ENCODE measurements at regions not wholly inside any gene's neighbourhood (a gene's known extent, or its start where the extent isn't known, plus 50 kb on each side); places are given as distances from the start of the nearest gene placed in this dataset.
"Not testable (repeated sequence)": the region's sequence is repeated elsewhere in the genome, so short reads cannot be mapped to it uniquely, and the experiment has no call there.

DNA sequence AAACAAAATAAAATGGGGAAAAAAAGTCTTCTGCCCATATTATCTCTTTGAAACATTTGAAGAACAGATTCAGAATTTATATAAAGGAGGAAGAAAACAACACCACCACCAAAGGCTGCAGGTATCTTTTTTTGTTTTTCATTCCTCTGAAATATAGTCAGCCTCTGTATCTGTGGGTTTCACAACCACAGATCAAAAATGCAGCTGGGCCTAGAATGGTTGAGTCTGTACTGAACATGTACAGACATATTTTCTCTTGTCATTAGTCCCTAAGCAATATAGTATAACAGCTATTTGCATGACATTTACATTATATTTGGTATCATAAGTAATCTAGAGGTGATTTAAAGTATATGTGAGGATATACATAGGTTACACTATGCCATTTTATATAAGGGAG lies 559.7 kb upstream of the LRRN3 start:
- no peak for DNase-seq

DNA sequence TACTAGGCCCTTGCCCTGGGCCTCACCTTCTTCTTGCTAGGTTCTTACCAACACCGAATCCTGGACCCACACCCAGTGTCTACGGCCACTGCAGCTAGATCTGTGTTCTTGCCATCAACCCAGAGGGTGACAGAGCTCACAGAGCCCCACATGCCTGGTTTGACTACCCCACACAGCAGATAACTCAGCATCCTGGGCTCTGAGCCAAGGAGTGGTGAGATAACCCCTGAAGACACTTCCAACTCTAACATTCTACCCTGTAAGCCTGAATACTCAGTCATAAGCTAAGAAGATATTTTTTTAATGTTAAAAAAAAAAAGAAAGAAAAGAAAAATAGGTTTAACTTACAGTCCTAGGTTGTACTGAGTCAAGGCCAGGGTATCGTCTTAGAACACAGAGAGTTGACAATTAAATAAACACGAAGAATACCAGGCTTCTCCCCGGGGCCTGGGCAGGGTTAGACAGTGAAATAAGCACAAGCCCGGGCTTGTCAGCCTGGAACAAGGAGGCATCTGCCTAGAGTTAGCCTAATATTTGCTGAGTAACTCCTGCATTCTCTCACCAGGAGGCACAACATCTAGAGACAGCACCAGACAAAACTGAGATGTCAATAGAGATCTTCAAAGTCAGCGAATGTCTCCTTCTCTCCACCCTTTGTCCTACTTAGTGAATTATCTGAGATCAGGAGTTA lies 556.5 kb upstream of the LRRN3 start:
- DNase-seq = no peak

DNA sequence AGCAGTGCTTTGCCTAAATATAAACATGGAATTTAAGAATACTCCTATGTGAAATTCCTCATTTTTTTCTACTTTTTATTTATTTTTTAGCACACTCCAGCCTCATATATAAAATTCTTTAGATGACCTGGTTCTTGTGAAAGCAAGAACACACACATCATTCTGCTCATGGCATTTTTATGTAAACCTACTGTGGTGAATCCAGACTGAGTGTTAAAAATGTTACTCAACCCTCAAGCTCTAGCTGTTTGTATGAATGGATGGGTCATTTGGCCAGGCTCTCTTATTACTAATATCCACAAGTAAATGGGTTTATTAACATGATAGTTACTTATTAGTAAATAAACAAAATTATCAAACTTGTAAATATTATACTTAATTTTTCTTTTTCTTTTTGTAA lies 551.7 kb upstream of the LRRN3 start:
- no peak for DNase-seq

DNA sequence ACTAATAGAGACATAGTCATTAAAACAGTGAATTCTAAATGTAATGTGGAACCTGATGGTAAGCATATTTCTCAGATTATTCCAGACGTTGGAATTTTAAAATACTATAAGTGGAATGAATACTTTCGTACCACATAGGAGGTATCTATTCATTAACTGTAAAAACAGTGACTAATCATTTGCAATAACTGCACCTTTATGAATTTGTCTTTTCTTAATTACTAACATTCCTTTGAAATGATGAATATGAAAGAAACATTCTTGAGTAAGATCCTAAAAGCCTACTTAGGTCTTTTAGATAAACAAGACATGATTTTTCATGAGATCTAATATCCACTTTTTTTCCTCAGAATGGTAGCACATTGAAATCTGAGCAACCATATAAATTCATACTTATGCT lies 549.0 kb upstream of the LRRN3 start:
- no peak for DNase-seq

DNA sequence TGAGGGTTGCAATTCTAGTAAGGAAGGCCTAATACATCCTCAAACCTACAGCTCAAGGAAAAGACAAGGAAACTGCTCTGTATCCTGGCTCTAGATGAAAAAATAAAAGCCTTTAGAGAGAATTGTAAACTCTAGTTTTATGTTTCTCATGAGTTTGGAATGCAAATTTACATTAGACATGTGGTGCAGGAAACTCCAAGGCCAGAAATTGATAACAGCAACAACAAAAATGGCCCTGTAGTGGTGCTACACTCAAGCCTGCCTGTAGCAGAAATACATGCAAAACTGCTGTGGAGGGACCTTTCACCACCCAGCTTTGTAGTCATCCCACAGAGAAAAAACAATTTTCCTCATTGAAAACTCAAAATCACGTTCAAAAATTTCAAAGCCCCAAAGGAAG lies 546.7 kb upstream of the LRRN3 start:
- DNase-seq = no peak

DNA sequence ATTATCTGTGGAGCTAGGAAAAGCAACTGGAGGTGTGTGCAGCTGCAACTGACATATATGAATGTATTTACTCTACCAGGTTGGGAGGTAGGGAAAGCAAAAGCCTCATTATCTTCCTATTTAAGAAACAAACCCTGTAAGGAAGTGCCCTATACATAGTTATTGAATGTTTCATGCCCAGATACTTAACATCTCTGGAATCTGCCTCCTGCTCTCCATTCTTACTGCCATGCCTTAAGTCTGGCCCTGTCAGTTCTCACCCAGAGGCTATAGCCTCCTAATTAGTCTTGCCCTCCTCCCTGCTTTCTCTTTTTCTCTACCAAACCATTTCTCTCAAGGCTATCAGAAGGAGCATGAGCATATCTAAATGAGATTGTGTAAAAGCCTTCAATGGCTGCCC lies 542.6 kb upstream of the LRRN3 start:
- DNase-seq = no peak

DNA sequence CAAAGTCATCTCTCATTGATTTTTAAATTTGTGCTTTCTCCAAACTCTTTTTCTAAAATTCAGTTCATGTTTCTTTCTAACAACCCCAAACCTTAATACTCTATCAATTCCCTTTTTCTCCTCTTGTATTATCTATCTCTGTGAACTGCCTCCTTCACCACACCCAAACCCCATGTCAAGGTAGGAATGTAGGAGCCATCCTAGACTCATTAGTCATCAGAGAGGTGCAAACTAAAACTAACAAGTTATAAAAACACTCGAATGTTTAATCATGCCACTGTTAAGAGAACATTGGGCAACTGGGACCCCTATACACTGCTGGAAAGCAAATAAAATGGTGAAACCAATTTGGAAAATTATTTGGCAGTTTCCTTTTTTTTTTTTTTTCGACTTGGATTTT lies 533.8 kb upstream of the LRRN3 start:
- no peak for DNase-seq

DNA sequence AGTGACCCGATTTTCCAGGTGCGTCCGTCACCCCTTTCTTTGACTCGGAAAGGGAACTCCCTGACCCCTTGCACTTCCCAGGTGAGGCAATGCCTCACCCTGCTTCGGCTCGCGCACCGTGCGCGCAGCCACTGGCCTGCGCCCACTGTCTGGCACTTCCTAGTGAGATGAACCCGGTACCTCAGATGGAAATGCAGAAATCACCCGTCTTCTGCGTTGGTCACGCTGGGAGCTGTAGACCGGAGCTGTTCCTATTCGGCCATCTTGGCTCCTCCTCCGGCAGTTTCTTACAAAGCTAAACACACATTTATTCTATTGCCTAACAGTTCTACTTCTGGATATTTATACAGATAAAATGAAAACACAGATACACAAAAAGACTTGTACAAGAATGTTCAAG lies 527.6 kb upstream of the LRRN3 start:
- DNase-seq = not testable (repeated sequence)

DNA sequence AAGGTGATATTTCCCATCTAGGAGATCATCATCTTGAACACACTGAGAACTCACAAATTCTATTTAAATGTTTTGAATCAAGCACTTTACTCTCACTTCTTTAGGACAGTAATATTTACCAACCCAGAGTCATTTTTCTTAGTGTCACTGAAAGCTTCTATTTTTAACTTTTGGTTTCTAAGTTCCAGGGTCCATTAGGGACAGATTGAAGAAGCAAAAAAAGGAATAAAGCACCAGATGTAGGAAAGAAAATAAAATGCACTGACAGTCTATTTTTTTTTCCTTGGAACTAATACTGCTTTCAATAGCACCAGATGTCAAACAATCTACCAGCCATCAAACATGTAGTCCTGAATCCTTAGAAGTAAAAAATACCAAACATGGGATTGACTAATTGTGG lies 526.7 kb upstream of the LRRN3 start:
- no peak for DNase-seq

DNA sequence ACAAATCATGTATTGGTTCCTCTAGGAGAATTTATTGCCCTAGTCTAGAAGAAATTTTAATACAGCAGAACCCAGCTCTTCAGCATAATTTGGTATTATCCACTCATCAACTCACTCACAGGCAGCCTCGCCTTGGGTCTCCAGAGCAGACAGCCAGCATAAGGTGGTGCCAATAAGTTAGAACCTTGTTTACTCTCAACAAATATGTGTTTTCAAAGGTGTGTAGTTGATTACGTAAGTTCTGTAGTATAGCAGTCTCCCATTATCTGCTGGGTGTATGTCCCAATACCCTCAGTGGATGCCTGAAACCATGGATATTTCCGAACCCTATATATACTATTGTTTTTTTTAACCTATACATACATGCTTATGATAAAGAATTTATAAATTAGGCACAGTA lies 522.5 kb upstream of the LRRN3 start:
- DNase-seq = no peak

DNA sequence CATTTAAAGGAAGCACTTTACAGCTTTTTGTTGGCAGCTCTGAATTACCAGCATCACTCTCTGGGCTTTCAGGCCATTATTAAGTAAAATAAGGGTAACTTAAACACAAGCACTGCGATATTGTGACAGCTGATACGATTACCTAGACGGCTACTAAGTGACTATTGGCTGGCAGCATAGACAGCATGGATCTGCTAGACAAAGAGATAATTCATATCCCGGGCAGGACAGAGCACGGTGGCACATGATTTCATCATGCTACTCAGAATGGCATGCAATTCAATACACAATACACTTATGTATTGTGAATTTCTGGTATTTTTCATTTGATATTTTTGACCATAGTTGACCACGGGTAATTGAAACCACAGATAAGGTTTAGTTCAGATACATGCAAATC lies 522.0 kb upstream of the LRRN3 start:
- DNase-seq = no peak

DNA sequence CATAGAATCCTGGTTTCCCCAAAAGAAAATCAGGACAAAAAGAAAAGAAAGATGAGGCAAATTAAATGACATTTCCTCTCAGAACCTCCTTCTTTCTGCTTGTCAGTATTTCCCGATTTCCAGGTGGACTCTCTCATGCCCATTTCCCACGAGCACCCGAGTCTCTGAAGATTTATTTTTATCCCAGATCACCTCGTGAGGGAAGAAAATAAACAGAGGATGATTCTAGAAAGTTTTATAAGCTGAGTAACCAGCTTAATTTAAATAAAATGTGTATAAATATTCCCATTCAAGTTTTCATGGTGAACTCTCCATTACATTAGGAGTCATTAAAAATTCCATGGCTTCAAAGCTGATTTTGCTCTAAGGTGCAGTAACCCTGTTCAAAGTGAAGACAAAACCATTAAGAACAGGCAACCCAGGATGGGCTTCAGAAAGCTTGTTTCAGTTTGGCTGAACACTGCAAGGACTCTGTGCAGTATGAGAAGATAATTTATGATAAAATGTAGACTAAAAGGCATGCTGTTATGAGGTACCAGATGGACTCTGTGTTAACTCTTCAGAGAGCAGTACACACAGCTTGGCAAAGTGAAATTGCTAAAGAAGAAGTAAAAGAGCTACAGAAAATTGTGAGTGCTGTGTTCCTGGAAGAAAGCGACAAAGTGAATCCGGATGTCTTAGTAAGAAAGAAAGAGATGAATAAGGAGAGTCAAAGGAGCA lies 521.3 kb upstream of the LRRN3 start:
- DNase-seq = no peak

DNA sequence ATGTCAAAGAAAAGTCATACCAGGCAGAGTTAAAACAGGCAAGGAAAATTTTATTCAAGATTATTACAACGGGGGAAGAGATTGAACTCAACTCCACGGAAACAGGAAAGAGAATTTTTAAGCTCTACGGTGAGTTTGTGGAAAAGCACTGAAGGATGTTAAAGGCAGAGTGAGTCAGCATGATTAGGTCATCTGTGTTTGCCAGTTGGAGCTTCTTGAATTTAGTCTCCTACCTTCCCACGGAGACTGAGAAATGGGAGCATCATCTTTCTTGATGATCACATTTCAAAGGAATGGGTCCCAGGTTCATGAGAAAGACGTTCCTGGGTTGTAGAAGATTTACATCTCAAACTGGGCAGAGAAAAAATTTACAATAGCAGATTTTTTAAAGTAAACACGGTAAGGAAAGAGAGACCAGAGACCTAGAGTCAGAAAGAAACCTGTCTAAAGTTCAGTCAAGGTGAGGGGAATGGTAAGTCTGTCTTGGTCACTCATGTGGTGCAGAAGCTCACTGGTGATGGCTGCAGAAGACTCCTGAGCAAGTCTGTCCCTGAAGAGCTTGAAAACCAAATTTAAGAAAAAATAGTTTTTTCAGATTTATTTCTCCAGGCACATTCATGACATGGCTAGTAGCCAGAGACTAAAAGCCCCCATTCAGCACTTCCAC lies 516.9 kb upstream of the LRRN3 start:
- peak; percentile 19 for DNase-seq

DNA sequence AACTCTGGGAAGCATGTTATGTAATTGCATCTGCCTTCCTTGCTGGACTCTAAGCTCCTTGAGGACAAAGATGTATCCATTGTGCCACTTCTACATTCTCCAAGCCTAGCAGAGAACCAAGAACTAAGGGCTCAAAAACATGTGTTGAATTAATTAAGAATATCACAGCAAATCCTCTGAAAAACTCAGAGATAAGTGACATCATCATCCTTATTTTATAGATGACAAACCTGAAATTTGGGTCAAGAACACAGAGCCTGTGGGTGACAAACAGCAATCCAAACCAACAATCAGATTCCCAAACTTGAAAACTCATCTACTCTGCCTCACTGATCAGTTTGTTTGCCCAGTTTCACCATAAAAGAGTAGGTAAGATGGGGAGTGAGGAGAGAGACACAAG lies 503.6 kb upstream of the LRRN3 start:
- DNase-seq = no peak

DNA sequence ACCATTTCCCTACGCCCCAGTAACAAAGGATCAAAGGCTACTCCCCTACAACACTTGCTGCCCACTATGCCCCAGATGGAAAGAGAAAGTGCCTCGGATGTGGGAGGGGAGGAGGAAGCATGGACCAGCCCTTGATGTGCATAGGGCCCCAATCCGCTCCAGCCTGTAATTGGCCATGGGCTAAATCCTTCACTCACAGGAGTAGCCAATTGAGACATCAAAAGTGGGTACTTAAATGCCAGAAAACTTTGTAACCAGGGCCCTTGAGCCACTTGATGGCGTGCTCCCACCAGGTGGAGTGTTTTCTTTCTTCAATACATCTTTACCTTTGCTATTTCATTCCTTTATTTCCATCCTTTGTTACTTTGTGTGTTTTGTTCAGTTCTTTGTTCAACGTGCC lies 500.5 kb upstream of the LRRN3 start:
- DNase-seq = no peak

DNA sequence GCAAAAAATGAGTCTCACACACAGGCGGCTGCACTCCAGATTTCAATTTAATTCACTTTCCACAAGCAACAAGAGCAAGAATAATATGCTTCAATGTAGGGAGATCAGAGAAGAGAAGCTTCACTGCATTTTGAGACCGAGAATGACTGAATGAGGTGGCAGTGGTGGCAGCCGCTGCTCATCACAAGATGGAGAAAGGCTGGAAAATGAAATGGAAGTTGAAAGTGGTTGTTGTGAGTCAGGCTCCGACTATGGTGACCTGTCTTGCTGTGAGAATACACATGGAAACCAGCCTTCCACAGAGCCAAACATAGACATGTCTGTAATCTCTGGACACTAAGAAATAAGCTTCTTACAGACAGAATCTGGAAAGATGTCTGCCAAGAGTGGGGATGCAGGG lies 499.6 kb upstream of the LRRN3 start:
- DNase-seq = no peak

DNA sequence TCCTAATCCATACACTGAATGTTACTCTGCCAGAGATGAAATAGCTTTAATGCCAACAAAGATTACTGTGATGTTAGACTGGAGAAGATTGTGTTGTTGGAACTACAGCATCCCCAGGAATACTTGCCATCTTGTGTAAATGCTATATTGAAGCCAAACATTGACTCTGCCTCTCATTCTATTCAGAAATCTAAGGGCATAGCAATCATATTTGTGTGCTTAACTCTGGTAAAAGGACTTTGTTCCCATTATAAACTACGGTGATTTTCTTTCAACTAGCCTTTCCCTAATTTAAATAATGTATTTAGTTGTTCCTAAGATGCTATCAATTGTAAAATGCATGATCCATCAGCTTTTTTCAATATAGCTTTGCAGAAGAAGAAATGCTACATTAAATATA lies 498.4 kb upstream of the LRRN3 start:
- DNase-seq = no peak

DNA sequence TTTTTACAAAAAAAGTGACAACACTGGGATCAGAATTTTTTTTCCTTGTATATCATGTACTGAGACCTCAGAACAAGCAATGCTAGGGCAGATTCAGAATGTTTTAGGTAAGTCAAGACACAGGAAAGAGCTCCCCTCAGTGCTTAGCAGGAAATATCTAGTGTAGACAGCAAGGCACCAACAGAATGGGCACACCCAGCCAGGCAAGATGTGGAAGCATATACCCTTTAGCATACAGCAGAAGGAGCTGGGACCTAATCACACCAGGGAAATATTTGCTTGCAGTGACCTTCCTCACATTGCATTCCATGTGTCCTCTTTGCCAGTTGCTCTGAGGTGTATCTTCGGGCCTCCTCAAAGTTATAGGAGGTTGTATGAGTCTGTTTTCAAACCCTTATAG lies 497.6 kb upstream of the LRRN3 start:
- no peak for DNase-seq

DNA sequence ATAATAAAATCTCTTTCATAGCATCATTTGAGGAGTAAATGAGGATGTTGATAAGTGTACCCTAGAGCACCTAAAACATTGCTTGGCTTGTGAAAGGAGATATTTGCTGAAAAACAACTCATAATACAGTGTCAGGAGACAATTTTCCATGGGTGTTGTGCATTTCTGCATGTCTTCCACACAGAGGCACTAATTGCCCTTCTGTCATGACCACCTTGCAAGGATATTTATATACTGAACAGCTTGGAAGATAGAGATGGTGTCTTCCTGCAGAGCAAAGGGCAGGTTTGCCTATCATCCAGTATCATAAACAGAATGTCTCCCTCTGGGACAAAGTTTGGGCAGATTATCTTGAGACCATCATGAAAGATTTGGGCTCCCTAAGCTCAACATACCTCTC lies 495.2 kb upstream of the LRRN3 start:
- no peak for DNase-seq

DNA sequence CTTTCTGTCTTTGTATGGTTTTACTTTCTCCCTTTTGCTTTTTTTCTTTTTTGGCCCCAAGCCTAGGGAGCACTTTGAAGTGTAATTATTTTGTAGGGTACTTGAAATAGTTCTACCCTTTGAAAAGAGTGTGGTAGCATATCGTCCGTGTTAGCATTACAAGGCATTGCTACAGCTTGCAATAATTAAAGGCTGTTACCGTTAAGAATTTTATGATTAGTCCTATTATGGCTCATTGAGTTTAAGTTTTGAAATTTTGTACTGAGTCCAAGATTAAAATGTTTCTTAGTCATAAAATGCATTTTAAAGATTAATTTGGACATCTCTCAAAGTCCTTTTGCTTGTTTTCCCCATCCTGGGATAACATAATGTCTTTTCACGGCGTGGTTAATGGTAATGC lies 490.0 kb upstream of the LRRN3 start:
- peak; percentile 86 for DNase-seq

DNA sequence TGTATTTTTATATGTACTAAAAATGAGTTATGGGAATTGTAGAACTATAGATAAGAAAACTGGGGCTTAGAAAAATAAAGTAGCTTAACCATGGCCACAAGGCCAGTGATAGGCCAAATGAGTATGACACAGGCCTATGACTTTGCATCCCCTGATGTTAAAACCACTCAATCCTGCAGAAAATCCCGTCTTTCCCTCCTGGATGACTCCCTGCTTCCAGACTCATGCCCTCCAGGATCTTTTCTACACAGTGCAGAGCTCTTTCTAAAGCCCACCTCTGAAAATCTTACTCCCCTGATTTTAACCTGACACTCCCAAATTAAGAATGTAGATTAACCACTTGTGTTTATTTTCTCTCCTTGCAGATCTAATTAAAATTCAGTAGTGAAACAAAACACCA lies 489.2 kb upstream of the LRRN3 start:
- DNase-seq = no peak

DNA sequence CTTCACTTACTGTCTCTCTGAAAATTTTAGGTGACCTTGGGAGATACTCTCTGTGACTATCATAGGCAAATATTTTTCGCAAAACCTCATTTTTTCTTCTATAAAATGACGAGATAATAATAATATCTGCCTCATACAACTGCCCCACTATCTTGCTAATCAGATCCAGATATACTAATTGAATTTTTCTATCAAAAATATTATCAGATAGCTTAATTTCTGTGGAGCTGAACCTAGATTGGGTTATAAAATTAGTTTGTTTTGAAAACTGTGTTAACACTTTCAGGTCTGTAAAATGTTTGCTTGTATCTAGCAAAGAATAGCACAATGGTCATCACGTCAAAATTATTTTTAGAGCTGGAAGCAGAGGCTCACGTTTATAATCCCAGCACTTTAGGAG lies 486.7 kb upstream of the LRRN3 start:
- no peak for DNase-seq

DNA sequence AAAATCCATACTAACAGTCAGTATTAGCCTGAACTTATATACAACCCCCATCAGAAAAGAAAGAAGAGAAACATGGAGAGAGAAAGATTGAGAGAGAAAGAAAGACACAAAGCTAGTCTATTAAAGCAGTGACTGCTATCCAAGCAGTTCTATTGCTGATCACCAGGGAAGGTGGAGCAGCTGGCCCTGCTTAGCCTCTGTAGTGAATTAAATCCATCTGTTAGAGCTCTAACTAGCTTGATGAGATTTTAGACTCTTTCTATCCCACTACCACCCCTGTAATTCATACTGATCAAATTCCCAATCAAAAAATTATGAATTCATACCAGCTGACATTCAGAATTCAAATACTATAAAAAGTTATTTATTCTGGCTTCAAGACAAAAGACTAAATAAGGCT lies 486.0 kb upstream of the LRRN3 start:
- no peak for DNase-seq

DNA sequence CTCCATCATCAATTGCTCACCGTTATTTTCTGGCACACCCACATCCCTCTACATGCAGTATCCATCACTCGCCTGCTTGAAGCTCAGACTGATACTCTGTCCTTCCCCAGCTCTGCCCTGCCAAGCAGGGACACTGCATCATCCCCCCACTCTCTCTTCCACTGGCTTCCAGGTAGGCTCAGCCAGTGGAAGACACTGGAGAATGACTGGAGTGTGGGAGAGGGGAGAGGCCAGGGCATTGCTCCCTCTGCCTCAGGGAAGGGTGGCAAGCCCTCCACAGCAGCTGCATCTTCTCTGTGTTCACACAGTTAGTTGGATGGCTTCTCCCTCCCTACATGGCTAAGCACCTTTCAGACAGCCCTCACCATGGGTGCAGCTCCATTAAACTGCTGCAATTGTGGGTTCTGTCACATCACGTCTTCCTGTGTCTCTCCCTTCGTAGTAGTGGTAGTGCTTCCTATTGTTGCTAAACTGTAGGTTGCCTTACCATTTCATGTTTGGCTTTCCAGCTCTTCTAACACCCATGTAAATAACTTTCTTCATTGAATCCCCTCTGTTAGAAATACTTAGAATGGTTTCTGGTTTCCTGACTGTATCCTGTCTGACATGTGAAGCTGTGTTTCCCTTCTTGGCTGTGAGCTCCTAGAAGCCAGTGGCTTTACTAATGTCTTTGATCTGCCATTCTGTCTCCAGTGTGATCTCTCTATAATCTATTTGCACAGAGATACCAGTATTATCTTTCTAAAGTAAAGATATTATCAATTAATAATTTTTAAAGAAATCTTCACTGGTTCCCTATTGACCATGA lies 483.7 kb upstream of the LRRN3 start:
- no peak for DNase-seq
